Neural cell (in vitro differentiated cells): ENCODE measurements at regions not wholly inside any gene's neighbourhood (a gene's known extent, or its start where the extent isn't known, plus 50 kb on each side); places are given as distances from the start of the nearest gene placed in this dataset.

Experiments used
- H2AFZ ChIP-seq: fragments of 200-600, 300-800 bp; sonication (generic), shearing (Covaris generic); 2 replicates; pipeline ENCODE4 v1.6.0; 2014; ENCODE audit warnings: low read depth, mild to moderate bottlenecking, antibody characterized with exemption, low read length, moderate library complexity
- H3F3A ChIP-seq: fragments of 200-600 bp; shearing (Covaris generic); 2 replicates; pipeline ENCODE4 v1.6.1; 2016; ENCODE audit warnings: mild to moderate bottlenecking, moderate library complexity, mixed read lengths, antibody characterized with exemption, low read length; ENCODE audit not compliant: insufficient read depth, poor library complexity, severe bottlenecking
- H3K27ac ChIP-seq: fragments of 200-600, 300-800 bp; sonication (generic), shearing (Covaris generic); 2 replicates; pipeline ENCODE4 v1.5.1; 2014; ENCODE audit warnings: mild to moderate bottlenecking, low read length, moderate library complexity
- H3K27me3 ChIP-seq: fragments of 300-800, 200-600 bp; sonication (generic), shearing (Covaris generic); 2 replicates; pipeline ENCODE4 v1.6.0; 2014; ENCODE audit warnings: mild to moderate bottlenecking, low read depth, low read length, moderate library complexity; ENCODE audit not compliant: insufficient read depth
- H3K36me3 ChIP-seq: fragments of 300-800, 200-600 bp; sonication (generic), shearing (Covaris generic); 2 replicates; pipeline ENCODE4 v1.5.1; 2014; ENCODE audit warnings: mild to moderate bottlenecking, antibody characterized with exemption, low read length, moderate library complexity; ENCODE audit not compliant: insufficient read depth
- H3K4me2 ChIP-seq: fragments of 300-800, 200-600 bp; sonication (generic), shearing (Covaris generic); 2 replicates; pipeline ENCODE4 v1.6.0; 2014; ENCODE audit warnings: mild to moderate bottlenecking, low read length
- H3K4me3 ChIP-seq: fragments of 300-800, 200-600 bp; sonication (generic), shearing (Covaris generic); 2 replicates; pipeline ENCODE4 v1.5.1; 2014; ENCODE audit warnings: mild to moderate bottlenecking, low read length, moderate library complexity
- H3K79me2 ChIP-seq: fragments of 200-600 bp; shearing (Covaris generic); replicated peaks from 2 replicates; pipeline ENCODE4 v1.6.0; 2014; ENCODE audit warnings: mild to moderate bottlenecking, low read length, moderate library complexity; ENCODE audit not compliant: insufficient read depth
- H3K9ac ChIP-seq: fragments of 300-800, 200-600 bp; sonication (generic), shearing (Covaris generic); 2 replicates; pipeline ENCODE4 v1.6.1; 2016; ENCODE audit warnings: mild to moderate bottlenecking, low read length, mixed read lengths
- H3K9me2 ChIP-seq: fragments of 200-600 bp; shearing (Covaris generic); 2 replicates; pipeline ENCODE4 v1.6.1; 2016; ENCODE audit warnings: mild to moderate bottlenecking, low read length, mixed read lengths; ENCODE audit not compliant: insufficient read depth
- H3K9me3 ChIP-seq: fragments of 200-600, 300-800 bp; sonication (generic), shearing (Covaris generic); 2 replicates; pipeline ENCODE4 v1.6.1; 2016; ENCODE audit warnings: mild to moderate bottlenecking, mixed run types, low read length, moderate library complexity, mixed read lengths
- H4K20me1 ChIP-seq: fragments of 200-600 bp; shearing (Covaris generic); 2 replicates; pipeline ENCODE4 v1.6.1; 2016; ENCODE audit warnings: mild to moderate bottlenecking, mixed run types; ENCODE audit not compliant: insufficient read depth
- EP300 ChIP-seq: fragments of 450-650 bp; conservative IDR thresholded peaks from 2 replicates; pipeline ENCODE4 v1.6.1; 2014; ENCODE audit warnings: antibody characterized with exemption, mild to moderate bottlenecking, moderate library complexity; ENCODE audit not compliant: poor library complexity, severe bottlenecking
- EZH2 ChIP-seq: fragments of 200-600, 300-800 bp; shearing (Covaris generic), sonication (generic); IDR thresholded peaks from 2 replicates; pipeline ENCODE4 v1.6.1; 2014; ENCODE audit warnings: antibody characterized with exemption, low read length, borderline replicate concordance, mild to moderate bottlenecking; ENCODE audit not compliant: insufficient read depth, poor library complexity, severe bottlenecking
- MXI1 ChIP-seq: fragments of 450-650 bp; conservative IDR thresholded peaks from 2 replicates; pipeline ENCODE4 v1.6.1; 2014; ENCODE audit warnings: antibody characterized with exemption, mild to moderate bottlenecking; ENCODE audit not compliant: poor library complexity, severe bottlenecking
- POLR2AphosphoS5 ChIP-seq: IDR thresholded peaks from 2 replicates; pipeline ENCODE4 v1.6.1; 2012
- RAD21 ChIP-seq: fragments of 450-650 bp; conservative IDR thresholded peaks from 2 replicates; pipeline ENCODE4 v1.6.1; 2014; ENCODE audit warnings: antibody characterized with exemption, mild to moderate bottlenecking, moderate library complexity
- REST ChIP-seq: IDR thresholded peaks from 2 replicates; pipeline ENCODE4 v1.6.1; 2012; ENCODE audit warnings: borderline replicate concordance
- SMC3 ChIP-seq: fragments of 450-650 bp; conservative IDR thresholded peaks from 2 replicates; pipeline ENCODE4 v1.6.1; 2014; ENCODE audit warnings: antibody characterized with exemption, mild to moderate bottlenecking, moderate library complexity; ENCODE audit not compliant: poor library complexity
- TAF1 ChIP-seq: IDR thresholded peaks from 2 replicates; pipeline ENCODE4 v1.6.1; 2012; ENCODE audit warnings: low read depth
- TF ChIP-seq, protein P1 (sequence below): fragments of 450-650 bp; IDR thresholded peaks from 2 replicates; pipeline ENCODE4 v1.5.1; 2014; ENCODE audit warnings: antibody characterized with exemption, mild to moderate bottlenecking, moderate library complexity; ENCODE audit not compliant: poor library complexity, severe bottlenecking

- TF ChIP-seq RAD21 (no peak), EP300 (no peak), EZH2 (no peak), POLR2AphosphoS5 (no peak), TAF1 (no peak), MXI1 (no peak)
- no peaks in the 10 kb centered on the region for H3K27me3 ChIP-seq
- no peaks in the 10 kb centered on the region for H3K79me2 ChIP-seq
- H3K9ac ChIP-seq: no peak overlapping the region
- no peaks in the 10 kb centered on the region for H3F3A ChIP-seq
- no peaks in the 10 kb centered on the region for H4K20me1 ChIP-seq
- no peak overlapping the region for H3K4me2 ChIP-seq
- H2AFZ ChIP-seq: no peak overlapping the region
- no peaks in the 10 kb centered on the region for H3K36me3 ChIP-seq
- H3K4me3 ChIP-seq: no peak overlapping the region
- H3K27ac ChIP-seq: no peak overlapping the region
- no peaks in the 10 kb centered on the region for H3K9me3 ChIP-seq
- no peaks in the 10 kb centered on the region for H3K9me2 ChIP-seq
These were observed 2305.7 kb downstream of the PCDH9 start for GRCh38 chr13:64924401-64924800.

DNA sequence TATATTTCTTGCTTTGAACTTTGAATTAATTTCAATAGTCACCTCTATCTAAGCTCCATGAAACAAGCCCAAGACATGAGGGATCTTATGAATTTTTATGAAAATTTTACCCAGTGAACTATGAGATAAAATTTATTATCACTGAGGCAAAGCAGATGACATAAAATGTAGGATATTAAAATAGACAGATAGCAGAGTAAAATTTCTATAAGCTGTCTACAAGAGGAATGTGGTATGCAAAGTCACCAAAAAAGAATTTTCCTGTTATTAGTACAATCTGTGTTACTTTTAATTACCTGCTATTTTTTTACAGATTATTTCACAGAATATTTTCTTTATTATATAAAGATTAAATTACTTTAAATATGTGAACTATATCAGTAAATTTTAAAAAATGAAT lies 2312.6 kb downstream of the PCDH9 start:
- Histone ChIP-seq H2AFZ (no peak overlapping the region), H3K9me2 (no peaks in the 10 kb centered on the region), H3K36me3 (no peaks in the 10 kb centered on the region), H3F3A (no peaks in the 10 kb centered on the region), H3K27me3 (no peaks in the 10 kb centered on the region), H4K20me1 (no peaks in the 10 kb centered on the region), H3K4me2 (no peak overlapping the region), H3K9ac (no peak overlapping the region), H3K4me3 (no peak overlapping the region), H3K9me3 (no peaks in the 10 kb centered on the region), H3K79me2 (no peaks in the 10 kb centered on the region), H3K27ac (no peak overlapping the region)
- TF ChIP-seq EP300 (no peak), MXI1 (no peak), REST (no peak), TAF1 (no peak), EZH2 (no peak), SMC3 (no peak), RAD21 (no peak)
- TF ChIP-seq, protein P1, sequence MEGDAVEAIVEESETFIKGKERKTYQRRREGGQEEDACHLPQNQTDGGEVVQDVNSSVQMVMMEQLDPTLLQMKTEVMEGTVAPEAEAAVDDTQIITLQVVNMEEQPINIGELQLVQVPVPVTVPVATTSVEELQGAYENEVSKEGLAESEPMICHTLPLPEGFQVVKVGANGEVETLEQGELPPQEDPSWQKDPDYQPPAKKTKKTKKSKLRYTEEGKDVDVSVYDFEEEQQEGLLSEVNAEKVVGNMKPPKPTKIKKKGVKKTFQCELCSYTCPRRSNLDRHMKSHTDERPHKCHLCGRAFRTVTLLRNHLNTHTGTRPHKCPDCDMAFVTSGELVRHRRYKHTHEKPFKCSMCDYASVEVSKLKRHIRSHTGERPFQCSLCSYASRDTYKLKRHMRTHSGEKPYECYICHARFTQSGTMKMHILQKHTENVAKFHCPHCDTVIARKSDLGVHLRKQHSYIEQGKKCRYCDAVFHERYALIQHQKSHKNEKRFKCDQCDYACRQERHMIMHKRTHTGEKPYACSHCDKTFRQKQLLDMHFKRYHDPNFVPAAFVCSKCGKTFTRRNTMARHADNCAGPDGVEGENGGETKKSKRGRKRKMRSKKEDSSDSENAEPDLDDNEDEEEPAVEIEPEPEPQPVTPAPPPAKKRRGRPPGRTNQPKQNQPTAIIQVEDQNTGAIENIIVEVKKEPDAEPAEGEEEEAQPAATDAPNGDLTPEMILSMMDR: no peak
